Posterior cingulate gyrus (tissue), 11 donors: ENCODE measurements at regions not wholly inside any gene's neighbourhood (a gene's known extent, or its start where the extent isn't known, plus 50 kb on each side); places are given as distances from the start of the nearest gene placed in this dataset.

Source experiments
- DNase-seq, 10 donors: peaks; one replicate each; pipeline versions ENCODE4 v3.0.0 to v3.0.0-alpha.2; 2020 to 2021; ENCODE audit warnings: mixed read lengths in 3 of 10
- intact Hi-C: fragments of 100-400 bp; cut with DNase I; formaldehyde crosslinking; loops from one replicate; pipeline ENCODE4 v1.15.1; 2023

DNA sequence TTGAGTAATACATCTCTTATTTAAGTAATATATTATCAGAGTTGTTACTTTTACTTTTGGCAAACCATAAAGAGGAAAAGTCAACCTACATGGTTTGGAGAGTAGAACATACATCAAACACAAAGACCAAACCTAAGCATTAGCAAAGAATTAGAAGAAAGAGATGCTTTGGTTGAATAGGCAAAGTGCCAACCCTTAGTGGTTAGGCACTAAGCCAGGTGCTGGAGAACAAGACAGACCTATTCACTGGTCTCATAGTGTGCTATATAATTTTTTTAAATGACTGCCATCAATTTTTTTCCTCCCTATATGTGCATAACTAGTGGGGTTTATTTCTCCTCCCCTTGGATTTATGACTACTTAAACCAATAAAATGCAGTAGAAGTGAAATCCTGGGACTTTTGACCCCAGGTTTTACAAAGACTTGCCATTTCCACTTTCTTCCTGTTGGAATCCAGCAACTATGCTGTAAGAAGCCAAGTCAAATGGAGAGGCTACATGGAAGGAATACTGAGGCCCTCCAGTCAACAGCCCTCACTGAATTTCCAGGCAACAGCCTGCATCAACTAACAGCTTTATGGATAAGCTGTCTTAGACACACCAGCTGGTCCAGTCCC lies 69.8 kb upstream of the HAO2 start:
- intact Hi-C loops = no loop called here
- no peak for DNase-seq

DNA sequence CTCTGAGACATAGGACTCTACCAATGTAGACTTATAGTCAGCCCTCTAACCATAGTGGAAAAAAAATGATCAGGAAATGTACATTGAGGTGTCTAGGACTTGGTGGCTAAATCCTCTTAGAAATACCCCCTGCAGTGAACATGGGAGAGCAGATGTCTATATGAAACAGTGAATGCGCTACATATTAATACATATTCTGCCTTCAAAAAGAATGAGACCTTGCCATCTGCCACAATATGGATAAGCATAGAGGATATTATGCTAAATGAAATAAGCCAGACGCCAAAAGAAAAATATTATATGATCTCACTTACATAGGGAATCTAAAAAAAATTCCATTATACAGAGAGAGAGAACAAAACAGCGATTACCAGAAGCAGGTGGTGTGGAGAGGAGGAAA lies 66.6 kb upstream of the HAO2 start:
- intact Hi-C loops = no loop called here
- DNase-seq = no peak

DNA sequence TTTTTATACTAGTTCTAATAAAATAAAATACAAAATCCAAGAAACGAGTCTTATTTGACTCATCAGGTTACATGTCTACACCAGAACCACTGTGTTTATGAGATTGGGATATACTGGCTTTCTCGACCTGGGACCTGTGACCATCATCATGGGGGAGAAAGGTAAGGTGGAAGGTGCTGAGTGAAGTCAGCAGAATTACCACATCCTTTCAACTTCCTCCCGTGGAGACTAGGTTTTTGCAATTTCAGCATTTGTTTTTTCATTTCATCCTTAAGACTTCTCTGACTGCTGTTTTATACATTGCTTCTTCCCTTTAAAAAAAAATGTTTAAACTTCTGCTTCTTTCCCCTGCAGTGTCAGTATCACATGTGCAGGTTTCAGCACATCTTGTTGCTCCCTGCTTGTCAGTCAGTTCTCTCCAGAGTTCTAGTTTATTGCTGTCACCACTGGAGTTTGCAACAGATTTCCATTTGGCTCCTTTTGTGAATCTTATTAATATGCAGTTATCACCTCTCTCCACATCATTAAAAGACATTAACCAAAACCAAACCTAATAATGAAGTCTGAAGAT lies 60.4 kb upstream of the HAO2 start:
- no peak for DNase-seq
- intact Hi-C loops = no loop called here

DNA sequence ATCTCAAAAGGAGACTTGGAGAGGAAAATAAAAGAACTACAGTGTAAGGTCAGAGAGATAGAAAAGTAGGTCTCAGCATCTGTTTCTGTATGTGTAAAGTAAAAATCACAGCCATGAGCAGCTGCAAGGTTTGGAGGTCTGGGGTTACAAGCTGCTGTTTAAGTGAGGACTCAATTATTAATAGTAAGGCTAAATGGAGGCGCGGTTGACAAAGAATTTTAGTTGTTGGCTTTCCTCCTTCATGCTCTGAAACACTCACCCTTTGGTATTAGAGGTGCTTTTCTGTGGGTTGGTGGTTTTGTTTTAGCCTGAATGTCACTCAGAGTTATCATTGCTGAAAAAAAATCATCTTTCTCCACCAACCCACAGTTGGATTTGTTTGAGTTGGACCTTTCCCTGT lies 59.8 kb upstream of the HAO2 start:
- intact Hi-C loops = no loop called here
- no peak for DNase-seq

DNA sequence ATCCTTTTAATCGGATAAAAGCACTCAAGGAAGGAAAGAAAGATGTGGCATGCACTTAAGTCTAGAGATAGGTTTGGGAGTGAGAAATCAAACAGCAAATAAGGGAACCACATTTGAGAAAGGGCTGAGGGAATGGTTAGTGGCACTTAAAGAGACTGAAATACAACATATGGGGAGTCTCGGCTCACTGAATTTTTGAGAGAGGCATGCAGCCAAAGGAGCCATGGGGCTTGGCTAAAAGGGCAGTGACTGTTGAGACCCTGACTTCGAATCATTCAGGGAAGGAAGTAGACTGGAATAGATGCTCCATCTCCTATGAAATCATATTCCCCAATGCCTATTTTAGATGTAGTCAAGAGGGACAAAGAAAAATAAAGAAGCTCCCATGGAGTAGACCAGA lies 58.3 kb upstream of the HAO2 start:
- DNase-seq = no peak
- intact Hi-C loops = no loop called here

DNA sequence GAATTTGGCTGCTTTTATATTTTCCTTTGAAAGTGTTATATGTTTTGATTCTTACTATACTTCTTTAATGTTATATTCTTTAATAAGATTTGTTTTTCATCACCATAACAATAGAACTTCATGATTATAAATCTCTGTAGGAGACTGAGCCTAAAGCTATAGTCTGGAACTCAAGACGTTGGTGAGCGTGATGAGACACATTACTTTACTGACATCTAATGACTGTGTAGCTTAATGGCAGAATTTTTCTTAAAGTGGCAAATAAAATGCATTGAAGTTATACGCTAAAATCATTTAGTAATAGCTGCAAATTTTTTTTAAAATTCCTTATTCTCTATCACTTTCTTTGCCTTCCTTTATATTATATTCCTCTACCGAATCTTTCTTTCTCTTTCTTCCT lies 56.1 kb upstream of the HAO2 start:
- no peak for DNase-seq
- intact Hi-C loops = no loop called here

DNA sequence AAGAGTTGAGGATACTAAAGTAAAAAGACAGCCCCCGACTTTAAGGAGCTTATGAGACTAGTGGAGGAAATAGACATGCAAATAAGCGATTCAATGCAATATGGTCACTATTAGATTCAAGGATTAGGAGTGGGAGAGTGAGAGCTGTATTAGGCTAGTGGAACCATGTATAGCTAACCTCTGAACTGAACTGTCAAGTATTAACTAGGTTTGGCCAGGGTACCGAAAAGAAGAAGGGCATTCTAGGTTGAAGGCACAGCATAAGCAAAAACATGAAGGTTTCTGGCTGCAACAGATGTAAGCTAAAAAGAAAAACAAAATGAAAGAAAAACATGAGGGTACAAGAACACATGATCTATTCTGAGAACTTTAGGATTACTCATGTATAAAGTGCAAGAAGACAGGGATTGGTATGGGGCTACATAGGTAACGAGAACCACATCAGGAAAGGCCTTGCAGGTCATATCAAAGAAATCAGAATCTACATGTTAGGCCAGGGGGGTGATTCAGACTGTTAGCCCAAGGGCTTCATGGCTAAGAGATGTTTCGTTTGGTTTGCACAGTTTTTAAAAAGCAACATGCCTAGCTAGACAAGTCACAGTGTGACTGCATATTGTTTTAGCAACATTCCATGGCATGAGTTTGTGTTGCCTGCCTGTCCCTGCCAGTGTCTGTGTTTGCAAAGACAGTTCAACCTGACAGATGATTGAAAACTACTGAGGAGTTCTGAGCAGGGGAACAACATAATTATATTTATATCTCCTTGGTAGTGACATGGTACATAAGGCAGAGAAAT lies 54.4 kb upstream of the HAO2 start:
- intact Hi-C loops = no loop called here
- DNase-seq = no peak

DNA sequence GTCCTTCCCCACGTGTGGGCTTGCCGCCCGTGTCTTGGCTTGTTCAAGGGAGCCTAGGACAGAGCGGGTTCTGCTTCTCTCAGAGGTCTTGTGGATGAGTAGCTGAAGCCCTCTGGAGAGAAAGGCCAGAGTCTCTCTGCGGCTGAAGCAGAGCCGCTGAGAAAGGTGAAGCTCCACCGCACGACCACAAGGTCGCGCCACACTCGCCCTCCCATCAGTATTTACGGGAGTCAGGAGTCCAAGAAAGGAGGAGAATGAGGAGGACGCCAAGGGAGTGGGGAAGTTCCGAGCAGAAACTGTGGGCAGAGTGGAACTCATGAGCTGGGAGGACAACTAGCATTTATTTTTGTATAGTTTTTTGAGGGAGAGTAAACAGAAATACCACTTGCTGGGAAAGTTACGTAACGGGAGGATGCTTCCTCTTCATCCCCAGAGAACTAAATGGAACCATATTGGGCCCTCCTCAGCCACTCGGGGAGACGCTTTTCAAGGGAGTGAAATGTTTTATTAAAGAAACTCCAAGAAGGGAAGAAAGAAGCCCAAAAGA lies 51.6 kb upstream of the HAO2 start:
- no peak for DNase-seq
- intact Hi-C loops = no loop called here

DNA sequence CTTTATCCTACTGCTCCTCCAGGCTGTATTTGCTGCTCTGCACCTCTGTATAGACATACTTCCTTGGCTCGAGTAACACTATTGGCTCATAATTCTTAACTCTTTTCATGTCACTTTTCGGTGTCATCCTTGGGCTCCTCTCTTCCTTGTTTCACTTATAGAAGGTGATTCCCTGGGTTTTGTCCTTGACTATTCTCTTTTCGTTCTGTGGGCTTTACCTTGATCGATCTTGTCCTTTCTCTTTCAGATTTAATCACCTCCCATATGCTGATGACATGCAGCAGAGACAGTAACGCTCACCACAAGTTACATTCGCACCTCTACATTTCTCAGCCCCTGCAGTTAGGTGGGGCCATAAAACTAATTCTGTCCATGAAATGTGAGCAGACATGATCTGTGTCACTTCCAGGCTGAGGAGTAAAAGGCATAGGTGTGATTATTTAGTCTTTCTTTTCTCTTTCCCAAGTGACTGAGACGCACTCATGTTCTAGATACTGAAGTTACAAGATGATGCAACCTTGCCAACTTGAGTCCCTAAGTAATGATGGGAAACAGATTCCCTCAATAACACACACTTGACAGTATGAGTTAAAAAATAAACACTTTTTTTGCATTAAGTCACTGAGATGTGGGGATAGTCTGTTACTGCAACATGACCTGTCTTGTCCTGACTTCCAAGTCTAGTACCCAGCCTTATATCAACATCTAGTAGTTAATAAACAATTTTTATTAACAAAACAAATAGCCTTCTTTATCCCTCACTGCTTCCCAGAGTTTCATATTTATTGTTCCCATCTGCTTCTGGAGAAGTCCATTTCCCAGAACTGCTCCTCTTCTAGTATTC lies 49.9 kb upstream of the HAO2 start:
- intact Hi-C loops = no loop called here
- no peak for DNase-seq
